Neutrophil (primary cell): ENCODE measurements at regions not wholly inside any gene's neighbourhood (a gene's known extent, or its start where the extent isn't known, plus 50 kb on each side); places are given as distances from the start of the nearest gene placed in this dataset.

Experiments
- H3K27ac ChIP-seq: fragments of 200-600 bp; sonication (generic); 2 replicates; pipeline ENCODE4 v1.5.1; 2016; ENCODE audit warnings: mild to moderate bottlenecking, moderate library complexity
- H3K27me3 ChIP-seq: fragments of 200-600 bp; sonication (generic); 2 replicates; pipeline ENCODE4 v1.6.0; 2016; ENCODE audit warnings: mild to moderate bottlenecking
- H3K36me3 ChIP-seq: fragments of 200-600 bp; sonication (generic); 2 replicates; pipeline ENCODE4 v1.5.1; 2017
- H3K4me1 ChIP-seq, 2 experiments: fragments of 200-600 bp in 1 of 2; sonication (generic) in 1 of 2; 1 replicate in 1 of 2; 2 replicates in 1 of 2; pipeline versions ENCODE4 v1.5.1 to v1.6.1; 2013 to 2016; ENCODE audit warnings: low read depth in 1 of 2, low read length in 1 of 2, mild to moderate bottlenecking in 1 of 2, moderate library complexity in 1 of 2; ENCODE audit not compliant: control insufficient read depth in 1 of 2, insufficient read depth in 1 of 2
- H3K4me3 ChIP-seq, 2 experiments: fragments of 200-600 bp in 1 of 2; sonication (generic) in 1 of 2; 1 replicate in 1 of 2; 2 replicates in 1 of 2; pipeline ENCODE4 v1.5.1; 2013 to 2016; ENCODE audit warnings: low read depth in 1 of 2, low read length in 1 of 2, mild to moderate bottlenecking in 1 of 2, moderate library complexity in 1 of 2
- H3K9me3 ChIP-seq: fragments of 200-600 bp; sonication (generic); 2 replicates; pipeline ENCODE4 v1.5.1; 2016
- TF ChIP-seq, protein P1 (sequence below): fragments of 200-600 bp; sonication (generic); IDR thresholded peaks from 2 replicates; pipeline ENCODE4 v1.5.1; 2016; ENCODE audit warnings: antibody characterized with exemption

GRCh38 chr22:47398921-47399790 lies 636.7 kb downstream of the TBC1D22A start:
- TF ChIP-seq, protein P1, sequence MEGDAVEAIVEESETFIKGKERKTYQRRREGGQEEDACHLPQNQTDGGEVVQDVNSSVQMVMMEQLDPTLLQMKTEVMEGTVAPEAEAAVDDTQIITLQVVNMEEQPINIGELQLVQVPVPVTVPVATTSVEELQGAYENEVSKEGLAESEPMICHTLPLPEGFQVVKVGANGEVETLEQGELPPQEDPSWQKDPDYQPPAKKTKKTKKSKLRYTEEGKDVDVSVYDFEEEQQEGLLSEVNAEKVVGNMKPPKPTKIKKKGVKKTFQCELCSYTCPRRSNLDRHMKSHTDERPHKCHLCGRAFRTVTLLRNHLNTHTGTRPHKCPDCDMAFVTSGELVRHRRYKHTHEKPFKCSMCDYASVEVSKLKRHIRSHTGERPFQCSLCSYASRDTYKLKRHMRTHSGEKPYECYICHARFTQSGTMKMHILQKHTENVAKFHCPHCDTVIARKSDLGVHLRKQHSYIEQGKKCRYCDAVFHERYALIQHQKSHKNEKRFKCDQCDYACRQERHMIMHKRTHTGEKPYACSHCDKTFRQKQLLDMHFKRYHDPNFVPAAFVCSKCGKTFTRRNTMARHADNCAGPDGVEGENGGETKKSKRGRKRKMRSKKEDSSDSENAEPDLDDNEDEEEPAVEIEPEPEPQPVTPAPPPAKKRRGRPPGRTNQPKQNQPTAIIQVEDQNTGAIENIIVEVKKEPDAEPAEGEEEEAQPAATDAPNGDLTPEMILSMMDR: no peak
- Histone ChIP-seq H3K9me3 (no peaks in the 10 kb centered on the region), H3K27ac (no peak overlapping the region), H3K36me3 (no peaks in the 10 kb centered on the region), H3K4me3 (no peak overlapping the region), H3K4me1 (no peaks in the 10 kb centered on the region), H3K27me3 (no peaks in the 10 kb centered on the region)

DNA sequence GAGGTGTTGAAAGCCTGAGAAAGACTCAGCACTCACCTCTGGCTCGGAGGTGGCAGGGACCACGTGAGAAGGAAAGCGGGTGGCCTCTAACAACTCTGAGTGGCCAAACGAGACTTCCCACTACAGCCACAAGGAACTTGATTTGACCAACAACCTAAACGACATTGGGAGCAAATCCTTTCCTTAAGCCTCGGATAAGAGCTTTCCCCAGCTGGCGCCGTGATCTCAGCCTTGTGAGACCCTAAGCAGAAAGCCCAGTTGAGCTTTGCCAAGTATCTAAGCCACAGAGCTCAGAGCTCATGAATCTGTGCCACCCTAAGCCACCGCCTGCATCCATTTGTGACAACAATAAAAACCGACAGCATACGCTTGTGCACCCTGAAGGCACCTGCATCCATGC lies 636.0 kb downstream of the TBC1D22A start:
- no peaks in the 10 kb centered on the region for H3K4me1 ChIP-seq
- H3K9me3 ChIP-seq: no peaks in the 10 kb centered on the region
- H3K36me3 ChIP-seq: no peaks in the 10 kb centered on the region
- TF ChIP-seq, protein P1: no peak
- no peak overlapping the region for H3K4me3 ChIP-seq
- no peak overlapping the region for H3K27ac ChIP-seq
- H3K27me3 ChIP-seq: no peaks in the 10 kb centered on the region

DNA sequence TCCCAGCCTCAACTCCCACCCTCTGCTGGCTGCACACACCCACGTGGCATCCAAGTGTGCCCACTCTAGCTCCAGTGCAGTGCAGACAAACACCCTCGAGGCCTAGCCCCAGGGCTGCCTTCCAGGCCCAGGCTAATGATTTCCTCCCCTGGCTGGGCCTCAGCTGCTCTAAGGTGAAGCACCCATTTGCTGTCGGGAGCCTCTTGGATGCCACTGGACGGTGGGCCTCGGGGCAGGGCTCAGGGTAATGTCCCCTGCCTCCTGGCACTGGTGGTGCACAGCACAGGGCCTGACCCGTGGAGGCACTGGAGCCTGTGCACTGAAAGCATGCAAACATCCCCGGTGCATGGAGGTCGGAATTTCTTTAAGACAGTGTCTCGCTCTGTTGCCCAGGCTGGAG lies 635.2 kb downstream of the TBC1D22A start:
- Histone ChIP-seq H3K9me3 (no peaks in the 10 kb centered on the region), H3K4me3 (no peak overlapping the region), H3K4me1 (no peaks in the 10 kb centered on the region), H3K27me3 (no peaks in the 10 kb centered on the region), H3K36me3 (no peaks in the 10 kb centered on the region), H3K27ac (no peak overlapping the region)
- TF ChIP-seq, protein P1: no peak

- no peaks in the 10 kb centered on the region for H3K9me3 ChIP-seq
- TF ChIP-seq, protein P1: no peak
- no peaks in the 10 kb centered on the region for H3K27me3 ChIP-seq
- H3K27ac ChIP-seq: no peak overlapping the region
- no peak overlapping the region for H3K4me3 ChIP-seq
- H3K36me3 ChIP-seq: no peaks in the 10 kb centered on the region
- H3K4me1 ChIP-seq: no peaks in the 10 kb centered on the region
Measured at GRCh38 chr22:47396515-47396914, 634.1 kb downstream of the TBC1D22A start.

DNA sequence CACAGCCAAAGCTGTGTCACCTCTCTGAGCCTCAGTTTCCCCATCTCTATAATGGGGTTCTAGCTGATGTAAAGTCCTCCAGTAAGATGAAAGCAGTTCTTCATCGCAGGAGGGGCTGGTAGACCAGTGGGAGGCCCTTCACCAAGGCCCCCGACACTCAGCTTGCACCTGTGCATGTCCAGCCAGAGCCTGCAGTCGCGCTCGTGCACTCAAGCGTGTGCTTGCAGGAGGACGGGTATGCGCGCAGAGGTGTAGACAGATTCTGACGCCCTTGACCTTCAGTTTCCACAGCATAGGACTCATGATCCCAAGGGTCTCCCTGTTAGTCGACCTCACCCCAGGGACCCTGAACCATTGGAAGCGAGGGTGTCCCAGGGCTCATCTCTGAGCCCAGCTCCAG lies 633.7 kb downstream of the TBC1D22A start:
- Histone ChIP-seq H3K27ac (no peak overlapping the region), H3K36me3 (no peaks in the 10 kb centered on the region), H3K4me3 (no peak overlapping the region), H3K9me3 (no peaks in the 10 kb centered on the region), H3K27me3 (no peaks in the 10 kb centered on the region), H3K4me1 (no peaks in the 10 kb centered on the region)
- TF ChIP-seq, protein P1: no peak
